ENCODE measurements at regions not wholly inside any gene's neighbourhood (a gene's known extent, or its start where the extent isn't known, plus 50 kb on each side); places are given as distances from the start of the nearest gene placed in this dataset.
A peak's percentile ranks its signal among the peaks of the same experiment; 100 is the strongest.

DNA sequence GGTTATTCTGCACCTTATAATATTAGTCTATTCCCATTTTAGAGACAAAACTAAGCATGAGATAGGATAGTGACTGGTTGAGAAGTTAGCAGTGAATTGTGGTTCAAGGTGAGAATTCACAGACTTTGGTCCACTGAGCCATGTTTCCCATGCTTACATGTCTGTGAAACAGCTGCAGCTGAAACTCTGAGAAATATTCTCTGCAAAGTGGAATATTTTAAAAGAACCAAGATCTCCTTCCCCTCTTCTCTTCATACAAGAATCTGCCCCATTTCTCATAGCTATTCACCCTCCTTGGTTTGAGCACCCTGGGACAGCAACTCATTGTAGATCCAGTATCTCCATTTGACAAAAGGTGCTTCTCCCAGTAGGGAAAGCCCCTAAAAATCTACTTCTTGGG is 70.2 kb upstream of the TMEM170B start:
- DNase-seq (ENCODE audit: low spot score), result no peak
- TF ChIP-seq CTCF (IDR thresholded peaks at IDR 0.05), result no peak
- ATAC-seq (ENCODE audit: low FRiP score), result no peak

- no peak for ATAC-seq (ENCODE audit: low FRiP score)
- no peak for DNase-seq (ENCODE audit: low spot score)
- TF ChIP-seq CTCF (IDR thresholded peaks at IDR 0.05), result no peak
Measured at GRCh38 chr6:11463398-11463780, 74.2 kb upstream of the TMEM170B start.

DNA sequence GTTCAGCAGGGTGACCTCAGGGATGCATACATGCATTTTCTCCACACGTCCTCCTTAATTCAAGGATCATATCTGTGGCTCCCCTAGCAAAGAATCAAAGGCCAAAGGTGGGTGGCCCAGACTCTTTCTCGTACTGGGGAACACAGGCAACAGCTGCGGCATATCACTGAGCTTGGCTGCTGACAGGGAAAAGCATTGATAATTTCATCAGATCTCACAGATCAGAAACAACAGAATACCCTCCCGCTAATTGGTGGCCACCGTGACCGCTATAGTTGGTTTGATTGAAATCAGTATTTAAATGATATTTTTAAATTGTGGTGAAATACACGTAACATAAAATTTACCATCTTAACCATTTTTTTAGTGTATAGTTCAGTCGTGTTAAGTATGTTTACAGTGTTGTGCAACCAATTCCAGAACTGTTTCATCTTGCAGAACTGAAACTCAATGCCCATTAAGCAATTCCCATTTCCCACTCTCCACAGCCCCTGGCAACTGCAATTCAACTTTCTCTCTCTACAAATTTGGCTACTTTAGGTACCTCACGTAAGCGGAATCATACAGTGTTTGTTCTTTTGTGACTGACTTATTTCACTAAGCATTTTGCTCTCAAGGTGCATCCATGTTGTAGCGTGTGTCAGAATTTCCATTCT is 74.7 kb upstream of the TMEM170B start:
- DNase-seq (ENCODE audit: low spot score) (no peak), ATAC-seq (ENCODE audit: low FRiP score) (peak; percentile 28)
- TF ChIP-seq CTCF (IDR thresholded peaks at IDR 0.05), result no peak

- ATAC-seq (ENCODE audit: low FRiP score) (no peak), DNase-seq (ENCODE audit: low spot score) (no peak)
- no peak for TF ChIP-seq CTCF (IDR thresholded peaks at IDR 0.05)
Measured at GRCh38 chr6:11460837-11461661, 76.5 kb upstream of the TMEM170B start.

- no peak for DNase-seq (ENCODE audit: low spot score)
- no peak for ATAC-seq (ENCODE audit: low FRiP score)
- TF ChIP-seq CTCF (IDR thresholded peaks at IDR 0.05), result no peak
Measured at GRCh38 chr6:11460001-11460668, 77.4 kb upstream of the TMEM170B start.

DNA sequence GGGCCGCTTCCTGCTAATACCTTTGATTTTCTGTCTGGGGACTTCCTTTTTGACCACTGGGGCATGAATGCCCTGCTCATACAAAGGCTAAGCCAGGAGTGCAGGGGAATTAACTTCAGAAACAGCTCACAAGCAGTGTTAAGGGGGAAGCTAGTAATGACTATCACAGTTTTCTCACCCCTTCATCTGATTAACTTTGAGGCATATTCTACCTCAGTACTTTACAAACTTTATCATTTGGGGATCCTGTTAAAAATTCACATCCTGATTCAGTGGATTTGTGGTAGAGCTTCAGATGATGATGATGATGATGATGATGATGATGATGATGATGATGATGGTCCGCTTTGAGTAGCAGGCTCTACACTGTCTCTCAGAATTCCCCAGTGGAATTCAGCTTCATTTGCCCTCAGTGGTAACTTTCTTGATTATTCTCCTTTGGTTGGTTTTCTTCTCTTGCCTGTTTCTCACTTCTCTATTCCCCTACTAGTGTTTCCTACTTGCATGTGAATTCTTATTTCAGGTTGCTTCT is 78.4 kb upstream of the TMEM170B start:
- ATAC-seq (ENCODE audit: low FRiP score), result no peak
- no peak for TF ChIP-seq CTCF (IDR thresholded peaks at IDR 0.05)

More for the DNA sequence above, 78.4 kb upstream of the TMEM170B start:
- DNase-seq (ENCODE audit: low spot score), result no peak

All from omental fat pad (tissue), 3 donors.